Uterus (tissue), 2 donors: ENCODE measurements at regions not wholly inside any gene's neighbourhood (a gene's known extent, or its start where the extent isn't known, plus 50 kb on each side); places are given as distances from the start of the nearest gene placed in this dataset.

Experiments
- CTCF ChIP-seq, 4 experiments: fragments of 200-600 bp in 2 of 4; fragments of 450-650 bp in 2 of 4; sonication (generic) in 2 of 4; IDR thresholded peaks; one replicate each; pipeline ENCODE4 v1.5.1; 2016 to 2019; ENCODE audit warnings: antibody characterized with exemption in 4 of 4, mild to moderate bottlenecking in 2 of 4, moderate library complexity in 1 of 4
- POLR2A ChIP-seq, 2 donors: fragments of 450-650 bp; IDR thresholded peaks; one replicate each; pipeline ENCODE4 v1.6.1; 2016; ENCODE audit warnings: antibody characterized with exemption in 2 of 2, mild to moderate bottlenecking in 1 of 2, moderate library complexity in 1 of 2

GRCh38 chr9:82894961-82895821 is 167.8 kb downstream of the RASEF start:
- TF ChIP-seq CTCF (IDR thresholded peaks at IDR 0.05) (no peak), POLR2A (IDR thresholded peaks at IDR 0.05) (no peak)
